Upper lobe of left lung (tissue), 4 donors: ENCODE measurements at regions not wholly inside any gene's neighbourhood (a gene's known extent, or its start where the extent isn't known, plus 50 kb on each side); places are given as distances from the start of the nearest gene placed in this dataset.

Source experiments
- CTCF ChIP-seq, 6 experiments: fragments of 450-650 bp in 4 of 6; fragments of 200-600 bp in 2 of 6; sonication (generic) in 2 of 6; IDR thresholded peaks; one replicate each; pipeline ENCODE4 v1.5.1; 2016 to 2019; ENCODE audit warnings: antibody characterized with exemption in 6 of 6
- EP300 ChIP-seq, 4 donors: sonication (generic); formaldehyde crosslinking; IDR thresholded peaks; one replicate each; pipeline ENCODE4 v1.5.1; 2017; ENCODE audit warnings: antibody characterized with exemption in 4 of 4, control low read depth in 2 of 4
- POLR2A ChIP-seq, 4 donors: fragments of 450-650 bp; IDR thresholded peaks; one replicate each; pipeline ENCODE4 v1.5.1; 2016 to 2017; ENCODE audit warnings: antibody characterized with exemption in 4 of 4, mild to moderate bottlenecking in 2 of 4
- POLR2AphosphoS5 ChIP-seq, 2 donors: sonication (generic); formaldehyde crosslinking; IDR thresholded peaks; one replicate each; pipeline ENCODE4 v1.5.1; 2017; ENCODE audit warnings: antibody characterized with exemption in 2 of 2

DNA sequence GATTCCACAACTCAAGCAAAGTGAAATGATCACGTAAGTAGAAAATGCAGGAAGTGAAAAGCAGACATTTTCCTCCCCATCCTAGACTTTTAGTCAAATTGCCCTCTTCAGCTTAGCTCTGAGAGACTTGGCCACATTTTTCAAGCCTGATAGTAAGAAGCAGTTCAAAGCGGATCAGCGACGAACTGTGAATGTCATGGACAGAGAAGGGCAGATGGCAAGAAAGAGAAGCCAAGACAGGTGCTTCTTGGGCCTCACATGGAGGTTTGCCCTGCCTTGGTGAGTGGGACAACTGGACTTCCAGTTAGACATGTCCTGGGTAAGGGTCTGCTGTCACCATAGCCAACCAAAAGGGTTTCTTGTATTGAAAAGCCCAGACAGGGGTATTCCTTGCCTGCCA is 291.5 kb downstream of the MED10 start:
- no peak for TF ChIP-seq CTCF (IDR thresholded peaks at IDR 0.05)
- TF ChIP-seq POLR2A (IDR thresholded peaks at IDR 0.05): no peak
- no peak for TF ChIP-seq EP300 (IDR thresholded peaks at IDR 0.05)
- no peak for TF ChIP-seq POLR2AphosphoS5 (IDR thresholded peaks at IDR 0.05)
